ENCODE measurements at regions not wholly inside any gene's neighbourhood (a gene's known extent, or its start where the extent isn't known, plus 50 kb on each side); places are given as distances from the start of the nearest gene placed in this dataset.
A peak's percentile ranks its signal among the peaks of the same experiment; 100 is the strongest.

- ATAC-seq: no peak
- no peak for TF ChIP-seq BACH2 (CRISPR knock-in tag; IDR thresholded peaks at IDR 0.05; ENCODE audit: borderline replicate concordance)
- no peak for TF ChIP-seq ARNTL (CRISPR knock-in tag; IDR thresholded peaks at IDR 0.05; ENCODE audit: borderline replicate concordance, low read depth)
- no peak for TF ChIP-seq ZC3H10 (CRISPR knock-in tag; IDR thresholded peaks at IDR 0.05)
- no peak for TF ChIP-seq CSRNP3 (CRISPR knock-in tag; IDR thresholded peaks at IDR 0.05)
- TF ChIP-seq ZNF70 (CRISPR knock-in tag; IDR thresholded peaks at IDR 0.05): no peak
- TF ChIP-seq POU6F1 (CRISPR knock-in tag; IDR thresholded peaks at IDR 0.05; ENCODE audit: borderline replicate concordance, low read depth): no peak
- no peak for TF ChIP-seq PPARA (CRISPR knock-in tag; IDR thresholded peaks at IDR 0.05; ENCODE audit: borderline replicate concordance)
- TF ChIP-seq TOX (CRISPR knock-in tag; IDR thresholded peaks at IDR 0.05; ENCODE audit: borderline replicate concordance): no peak
- TF ChIP-seq ZFP3 (CRISPR knock-in tag; IDR thresholded peaks at IDR 0.05): no peak
- TF ChIP-seq, protein P1, sequence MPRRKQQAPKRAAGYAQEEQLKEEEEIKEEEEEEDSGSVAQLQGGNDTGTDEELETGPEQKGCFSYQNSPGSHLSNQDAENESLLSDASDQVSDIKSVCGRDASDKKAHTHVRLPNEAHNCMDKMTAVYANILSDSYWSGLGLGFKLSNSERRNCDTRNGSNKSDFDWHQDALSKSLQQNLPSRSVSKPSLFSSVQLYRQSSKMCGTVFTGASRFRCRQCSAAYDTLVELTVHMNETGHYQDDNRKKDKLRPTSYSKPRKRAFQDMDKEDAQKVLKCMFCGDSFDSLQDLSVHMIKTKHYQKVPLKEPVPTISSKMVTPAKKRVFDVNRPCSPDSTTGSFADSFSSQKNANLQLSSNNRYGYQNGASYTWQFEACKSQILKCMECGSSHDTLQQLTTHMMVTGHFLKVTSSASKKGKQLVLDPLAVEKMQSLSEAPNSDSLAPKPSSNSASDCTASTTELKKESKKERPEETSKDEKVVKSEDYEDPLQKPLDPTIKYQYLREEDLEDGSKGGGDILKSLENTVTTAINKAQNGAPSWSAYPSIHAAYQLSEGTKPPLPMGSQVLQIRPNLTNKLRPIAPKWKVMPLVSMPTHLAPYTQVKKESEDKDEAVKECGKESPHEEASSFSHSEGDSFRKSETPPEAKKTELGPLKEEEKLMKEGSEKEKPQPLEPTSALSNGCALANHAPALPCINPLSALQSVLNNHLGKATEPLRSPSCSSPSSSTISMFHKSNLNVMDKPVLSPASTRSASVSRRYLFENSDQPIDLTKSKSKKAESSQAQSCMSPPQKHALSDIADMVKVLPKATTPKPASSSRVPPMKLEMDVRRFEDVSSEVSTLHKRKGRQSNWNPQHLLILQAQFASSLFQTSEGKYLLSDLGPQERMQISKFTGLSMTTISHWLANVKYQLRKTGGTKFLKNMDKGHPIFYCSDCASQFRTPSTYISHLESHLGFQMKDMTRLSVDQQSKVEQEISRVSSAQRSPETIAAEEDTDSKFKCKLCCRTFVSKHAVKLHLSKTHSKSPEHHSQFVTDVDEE (CRISPR knock-in tag; IDR thresholded peaks at IDR 0.05): no peak
- TF ChIP-seq ISL1 (CRISPR knock-in tag; IDR thresholded peaks at IDR 0.05): no peak
- no peak for TF ChIP-seq GLIS3 (CRISPR knock-in tag; IDR thresholded peaks at IDR 0.05)
- TF ChIP-seq, protein P2, sequence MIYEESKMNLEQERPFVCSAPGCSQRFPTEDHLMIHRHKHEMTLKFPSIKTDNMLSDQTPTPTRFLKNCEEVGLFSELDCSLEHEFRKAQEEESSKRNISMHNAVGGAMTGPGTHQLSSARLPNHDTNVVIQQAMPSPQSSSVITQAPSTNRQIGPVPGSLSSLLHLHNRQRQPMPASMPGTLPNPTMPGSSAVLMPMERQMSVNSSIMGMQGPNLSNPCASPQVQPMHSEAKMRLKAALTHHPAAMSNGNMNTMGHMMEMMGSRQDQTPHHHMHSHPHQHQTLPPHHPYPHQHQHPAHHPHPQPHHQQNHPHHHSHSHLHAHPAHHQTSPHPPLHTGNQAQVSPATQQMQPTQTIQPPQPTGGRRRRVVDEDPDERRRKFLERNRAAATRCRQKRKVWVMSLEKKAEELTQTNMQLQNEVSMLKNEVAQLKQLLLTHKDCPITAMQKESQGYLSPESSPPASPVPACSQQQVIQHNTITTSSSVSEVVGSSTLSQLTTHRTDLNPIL (CRISPR knock-in tag; IDR thresholded peaks at IDR 0.05; ENCODE audit: low read depth): no peak
- no peak for TF ChIP-seq ZNF8 (CRISPR knock-in tag; IDR thresholded peaks at IDR 0.05)
- TF ChIP-seq SNAI2 (CRISPR knock-in tag; IDR thresholded peaks at IDR 0.05): no peak
- no peak for TF ChIP-seq TCF4 (CRISPR knock-in tag; IDR thresholded peaks at IDR 0.05; ENCODE audit: borderline replicate concordance)
- TF ChIP-seq OSR1 (CRISPR knock-in tag; IDR thresholded peaks at IDR 0.05): no peak
- TF ChIP-seq CSDC2 (CRISPR knock-in tag; IDR thresholded peaks at IDR 0.05): no peak
Observed at GRCh38 chr12:19964549-19964948, 403.8 kb upstream of the PDE3A start.

DNA sequence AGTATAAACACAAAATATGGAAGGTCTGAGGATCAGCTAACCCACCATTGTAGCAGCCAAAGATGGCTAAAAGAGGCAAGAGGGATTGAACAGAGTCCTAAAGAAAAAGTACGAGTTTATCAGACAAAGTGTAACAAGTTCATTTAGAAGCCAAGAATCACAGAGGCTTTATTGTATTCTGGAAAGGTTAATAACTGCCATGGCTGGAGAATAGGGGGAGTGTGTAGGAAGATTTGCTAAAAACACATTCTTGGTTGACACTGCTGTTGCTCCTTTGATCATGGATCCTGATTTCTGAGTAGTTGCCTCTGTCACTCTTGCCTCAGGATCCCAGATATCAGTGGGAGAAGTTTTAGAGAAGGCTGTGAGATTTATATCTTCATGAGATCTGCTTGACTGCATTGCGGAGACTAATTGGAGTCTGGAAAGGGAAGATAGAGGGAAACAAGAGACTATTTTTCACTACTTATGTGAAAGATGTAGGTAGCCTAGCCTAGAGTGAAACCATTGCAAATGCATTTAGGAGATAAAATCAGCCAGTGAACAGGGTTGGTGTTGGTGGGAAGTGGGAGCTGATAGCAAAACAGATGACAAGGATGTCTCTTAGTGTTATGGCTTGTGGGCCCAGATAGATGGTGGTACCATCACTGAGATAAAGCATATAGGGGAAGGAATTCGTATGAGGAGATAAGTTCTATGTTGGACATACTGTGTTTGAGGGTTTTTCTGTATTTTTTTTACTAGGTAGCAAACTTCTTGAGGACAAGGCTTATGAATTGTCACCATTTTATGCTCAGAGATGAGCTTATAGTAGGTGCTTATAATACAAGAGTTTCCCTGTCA lies 402.9 kb upstream of the PDE3A start:
- no peak for ATAC-seq
- no peak for TF ChIP-seq PPARA (CRISPR knock-in tag; IDR thresholded peaks at IDR 0.05; ENCODE audit: borderline replicate concordance)
- TF ChIP-seq ISL1 (CRISPR knock-in tag; IDR thresholded peaks at IDR 0.05): peak; percentile 48
- no peak for TF ChIP-seq GLIS3 (CRISPR knock-in tag; IDR thresholded peaks at IDR 0.05)
- 0 out of 2 replicates have a peak, but pooled peaks have one; percentile 31 for TF ChIP-seq ZNF8 (CRISPR knock-in tag; IDR thresholded peaks at IDR 0.05)
- TF ChIP-seq, protein P1 (CRISPR knock-in tag; IDR thresholded peaks at IDR 0.05): peak; percentile 89
- TF ChIP-seq ZNF565 (CRISPR knock-in tag; conservative IDR thresholded peaks at IDR 0.05; ENCODE audit: low read depth): no peak
- no peak for TF ChIP-seq RARB (CRISPR knock-in tag; IDR thresholded peaks at IDR 0.05)
- TF ChIP-seq ZC3H10 (CRISPR knock-in tag; IDR thresholded peaks at IDR 0.05): no peak
- TF ChIP-seq CSDC2 (CRISPR knock-in tag; IDR thresholded peaks at IDR 0.05): no peak
- peak; percentile 90; the same call in 1 of the 2 replicates for TF ChIP-seq TCF4 (CRISPR knock-in tag; IDR thresholded peaks at IDR 0.05; ENCODE audit: borderline replicate concordance)

Measured in SK-N-SH treated with all-trans-retinoic acid at 6 μM for 48 hours (cell line).